Panc1 (cell line): ENCODE measurements at regions not wholly inside any gene's neighbourhood (a gene's known extent, or its start where the extent isn't known, plus 50 kb on each side); places are given as distances from the start of the nearest gene placed in this dataset.

Experiments
- ATAC-seq: fragments of 200-7000 bp; cut with Tn5 transposase; 2 replicates; pipeline ENCODE4 v1.9.1; 2020; ENCODE audit warnings: mild to moderate bottlenecking, moderate library complexity
- BruUV-seq: library from RNA; stranded (reverse); fragments of 400-500 nt; replicated peaks from 2 replicates; lab custom pipeline; 2021; lab: Mats Ljungman, UMichigan
- CTCF ChIA-PET: fragments of 300-600 bp; sonication (Branson Sonifier 250); formaldehyde crosslinking; loops from one replicate; lab custom pipeline; 2022; ENCODE audit warnings: antibody characterized with exemption; lab: Charles Lee
- POLR2A ChIA-PET: fragments of 300-600 bp; sonication (Branson Sonifier 250); formaldehyde crosslinking; loops from one replicate; lab custom pipeline; 2022; ENCODE audit warnings: antibody characterized with exemption; lab: Charles Lee
- DNase-seq: peaks from one replicate; pipeline ENCODE4 v3.0.0-alpha.2; 2010; ENCODE audit warnings: low read depth, low spot score
- H3K27ac ChIP-seq: 2 replicates; pipeline ENCODE4 v1.5.1; 2011; ENCODE audit warnings: mild to moderate bottlenecking, low read length, inconsistent platforms
- H3K27me3 ChIP-seq: fragments of 200-500 bp; sonication (Bioruptor generic); 2 replicates; pipeline ENCODE4 v1.6.0; 2014; ENCODE audit warnings: low read length, inconsistent platforms; ENCODE audit not compliant: control insufficient read depth, insufficient read depth
- H3K36me3 ChIP-seq: fragments of 200-500 bp; sonication (Bioruptor generic); 2 replicates; pipeline ENCODE4 v1.5.1; 2014; ENCODE audit warnings: inconsistent platforms, mild to moderate bottlenecking, low read length, moderate library complexity; ENCODE audit not compliant: control insufficient read depth, insufficient read depth
- H3K4me1 ChIP-seq: 2 replicates; pipeline ENCODE4 v1.5.1; 2011; ENCODE audit warnings: inconsistent platforms, mild to moderate bottlenecking, low read length, moderate library complexity; ENCODE audit not compliant: control insufficient read depth, insufficient read depth
- H3K4me3 ChIP-seq, 2 experiments: 2 replicates each; pipeline ENCODE4 v1.5.1; 2011 to 2012; ENCODE audit warnings: low read depth in 2 of 2, low read length in 2 of 2, mild to moderate bottlenecking in 2 of 2, inconsistent platforms in 1 of 2, moderate library complexity in 1 of 2
- H3K9me3 ChIP-seq: fragments of 200-500 bp; sonication (Bioruptor generic); 2 replicates; pipeline ENCODE4 v1.5.1; 2014; ENCODE audit warnings: low read depth, mild to moderate bottlenecking, inconsistent platforms, low read length, moderate library complexity; ENCODE audit not compliant: control insufficient read depth, insufficient read depth
- CTCF ChIP-seq: fragments of 450-650 bp; IDR thresholded peaks from 2 replicates; pipeline ENCODE4 v1.5.1; 2017; ENCODE audit warnings: mild to moderate bottlenecking
- POLR2AphosphoS5 ChIP-seq: IDR thresholded peaks from 2 replicates; pipeline ENCODE4 v1.6.1; 2012; ENCODE audit warnings: mild to moderate bottlenecking, low read depth, low read length, moderate library complexity
- REST ChIP-seq, 2 experiments: IDR thresholded peaks; 2 replicates each; pipeline ENCODE4 v1.6.1; 2011 to 2012; ENCODE audit warnings: low read depth in 2 of 2, control low read depth in 1 of 2, low read length in 1 of 2, mild to moderate bottlenecking in 1 of 2, moderate library complexity in 1 of 2; ENCODE audit not compliant: insufficient read depth in 1 of 2
- SIN3A ChIP-seq: IDR thresholded peaks from 2 replicates; pipeline ENCODE4 v1.6.1; 2012; ENCODE audit warnings: low read depth, mild to moderate bottlenecking, low read length, moderate library complexity, borderline replicate concordance; ENCODE audit not compliant: insufficient read depth
- TCF7L2 ChIP-seq: IDR thresholded peaks from 2 replicates; pipeline ENCODE4 v1.6.1; 2011; ENCODE audit warnings: mild to moderate bottlenecking, low read depth, low read length, inconsistent platforms
- in situ Hi-C: cut with HindIII; loops from 2 replicates; pipeline ENCODE4 v1.10.0; 2016; ENCODE audit warnings: low sequenced_read_pairs, low pct_unique_long_range_greater_than_20kb
- intact Hi-C: fragments of 100-400 bp; cut with micrococcal nuclease; formaldehyde crosslinking; loops from one replicate; pipeline ENCODE4 v1.10.0; 2022; ENCODE audit not compliant: unreplicated experiment

- no peaks in the 10 kb centered on the region for H3K4me1 ChIP-seq
- no TSS peak for BruUV-seq
- in situ Hi-C loops (no loop called here), intact Hi-C loops (no loop called here)
- no peak for ATAC-seq
- TF ChIP-seq CTCF: no peak
- TF ChIP-seq TCF7L2: no peak
- no peak for TF ChIP-seq SIN3A
- no peak for TF ChIP-seq POLR2AphosphoS5
- no peak for TF ChIP-seq REST (IDR thresholded peaks at IDR 0.05; ENCODE audit: insufficient read depth in 1 of 2, low read depth in 2 of 2, low read length in 1 of 2)
- H3K4me3 ChIP-seq: no peak overlapping the region
- CTCF ChIA-PET: no interaction called here
- POLR2A ChIA-PET: no interaction called here
- no peaks in the 10 kb centered on the region for H3K36me3 ChIP-seq
- H3K27ac ChIP-seq: no peak overlapping the region
- no peak for DNase-seq
- no peaks in the 10 kb centered on the region for H3K9me3 ChIP-seq
- H3K27me3 ChIP-seq: no peaks in the 10 kb centered on the region
Observed at GRCh38 chr17:54738496-54738895, 162.2 kb upstream of the TOM1L1 start.

- ATAC-seq: no peak
- Histone ChIP-seq H3K27ac (no peak overlapping the region), H3K36me3 (no peaks in the 10 kb centered on the region), H3K4me3 (no peak overlapping the region), H3K27me3 (no peaks in the 10 kb centered on the region), H3K4me1 (no peaks in the 10 kb centered on the region), H3K9me3 (no peaks in the 10 kb centered on the region)
- intact Hi-C loops: no loop called here
- in situ Hi-C loops: no loop called here
- no TSS peak for BruUV-seq
- no peak for DNase-seq
- ChIA-PET POLR2A (no interaction called here), CTCF (no interaction called here)
- TF ChIP-seq REST (IDR thresholded peaks at IDR 0.05; ENCODE audit: insufficient read depth in 1 of 2, low read depth in 2 of 2, low read length in 1 of 2) (no peak), TCF7L2 (no peak), SIN3A (no peak), CTCF (no peak), POLR2AphosphoS5 (no peak)
Observed at GRCh38 chr17:54744750-54745149, 155.9 kb upstream of the TOM1L1 start.
